HT-29 (cell line): ENCODE measurements at regions not wholly inside any gene's neighbourhood (a gene's known extent, or its start where the extent isn't known, plus 50 kb on each side); places are given as distances from the start of the nearest gene placed in this dataset.
"Not testable (repeated sequence)": the region's sequence is repeated elsewhere in the genome, so short reads cannot be mapped to it uniquely, and the experiment has no call there.

Source experiments
- DNase-seq: peaks from one replicate; pipeline ENCODE4 v3.0.0-alpha.2; 2015; ENCODE audit warnings: low spot score

DNA sequence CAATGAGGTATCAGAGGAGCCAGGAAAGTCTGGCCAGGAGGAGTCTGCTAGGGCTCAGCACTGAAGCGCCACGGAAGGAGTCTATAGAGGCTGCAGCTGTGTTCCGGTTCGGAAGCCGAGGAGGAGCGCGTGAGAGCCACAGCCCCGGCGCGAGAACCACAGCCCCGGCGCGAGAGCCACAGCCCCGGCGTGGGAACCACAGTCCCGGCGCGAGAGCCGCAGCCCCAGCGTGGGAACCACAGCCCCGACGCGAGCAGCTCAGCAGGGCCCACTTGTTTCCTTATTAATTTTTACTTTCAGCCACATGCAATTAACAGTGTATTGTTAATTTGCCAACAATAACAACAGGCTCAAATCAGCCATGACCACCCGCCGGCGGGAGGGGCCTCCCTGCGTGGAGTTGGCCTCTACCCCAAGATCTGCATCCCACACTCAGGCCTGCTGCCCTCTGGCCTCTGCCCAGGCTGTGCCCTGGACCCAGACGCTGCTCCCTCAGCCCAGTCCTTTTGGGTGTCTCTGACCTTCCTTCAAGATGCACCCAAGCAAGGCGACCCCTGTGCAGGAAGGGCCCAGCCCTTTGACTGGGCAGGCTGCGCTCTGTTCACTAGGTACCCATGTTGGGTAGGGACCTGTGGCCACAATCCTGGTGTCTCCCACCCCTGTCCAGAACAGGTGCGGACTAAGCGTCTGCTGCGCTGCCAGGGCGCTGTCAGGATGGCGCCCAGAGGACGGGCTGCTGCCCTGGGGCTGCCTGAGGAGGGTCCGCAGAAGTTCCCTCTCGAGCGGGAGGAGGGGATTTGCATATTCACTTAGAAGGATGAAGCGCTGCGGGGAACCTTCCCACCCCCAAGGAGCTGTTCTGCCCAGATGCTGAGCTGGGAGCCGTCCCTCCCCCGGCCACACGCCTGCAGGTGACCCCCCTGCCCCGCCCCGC, 113.8 kb downstream of the ADRA2C start:
- DNase-seq, result no peak

GRCh38 chr4:3880615-3881120, 114.5 kb downstream of the ADRA2C start:
- DNase-seq, result peak; percentile 73

GRCh38 chr4:3882316-3882885, 116.2 kb downstream of the ADRA2C start:
- not testable (repeated sequence) for DNase-seq

- DNase-seq, result not testable (repeated sequence)
These were observed 118.1 kb downstream of the ADRA2C start for GRCh38 chr4:3884261-3884660.

- not testable (repeated sequence) for DNase-seq
These were observed 127.4 kb downstream of the ADRA2C start for GRCh38 chr4:3893590-3893989.

DNA sequence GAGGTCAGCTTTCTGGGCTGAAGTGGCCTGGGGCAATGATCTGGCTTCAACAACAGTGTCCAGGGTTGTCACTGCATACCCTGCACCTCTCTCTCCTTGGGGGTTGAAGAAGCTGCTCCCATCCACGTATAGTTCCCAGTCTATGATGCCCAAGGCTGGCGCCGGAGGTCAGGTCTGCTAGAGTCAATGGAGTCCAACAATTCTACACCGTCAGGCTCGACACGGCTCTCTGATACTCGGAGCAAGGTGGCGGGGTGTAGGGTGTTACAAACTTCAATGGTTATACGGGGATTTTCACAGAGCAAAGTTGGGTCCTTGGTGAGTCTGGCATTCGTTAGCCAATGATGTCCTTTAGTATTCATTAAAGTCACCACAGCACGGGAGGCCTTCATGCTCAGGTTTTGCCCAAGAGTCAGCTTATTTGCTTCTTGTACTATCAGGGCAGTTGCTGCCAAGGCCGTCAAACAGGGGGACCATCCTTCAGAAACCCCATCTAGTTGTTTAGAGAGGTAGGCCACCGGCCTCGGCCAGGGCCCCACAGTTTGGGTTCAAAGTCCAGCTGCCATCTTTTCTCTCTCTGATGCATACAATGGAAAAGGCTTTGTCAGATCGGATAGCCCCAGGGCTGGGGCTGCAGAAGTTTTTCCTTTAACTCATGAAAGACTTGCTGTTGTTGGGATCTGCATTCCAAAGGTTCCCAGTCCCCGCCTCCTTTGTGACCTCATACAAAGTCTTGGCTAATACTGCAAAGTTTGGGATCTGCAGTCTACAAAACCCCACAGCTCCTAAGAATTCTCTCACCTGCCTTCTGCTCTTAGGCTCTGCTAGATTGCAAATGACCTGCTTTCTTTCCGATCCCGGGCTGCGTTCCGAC, 128.1 kb downstream of the ADRA2C start:
- not testable (repeated sequence) for DNase-seq

GRCh38 chr4:3896441-3896840, 130.3 kb downstream of the ADRA2C start:
- DNase-seq, result no peak

DNA sequence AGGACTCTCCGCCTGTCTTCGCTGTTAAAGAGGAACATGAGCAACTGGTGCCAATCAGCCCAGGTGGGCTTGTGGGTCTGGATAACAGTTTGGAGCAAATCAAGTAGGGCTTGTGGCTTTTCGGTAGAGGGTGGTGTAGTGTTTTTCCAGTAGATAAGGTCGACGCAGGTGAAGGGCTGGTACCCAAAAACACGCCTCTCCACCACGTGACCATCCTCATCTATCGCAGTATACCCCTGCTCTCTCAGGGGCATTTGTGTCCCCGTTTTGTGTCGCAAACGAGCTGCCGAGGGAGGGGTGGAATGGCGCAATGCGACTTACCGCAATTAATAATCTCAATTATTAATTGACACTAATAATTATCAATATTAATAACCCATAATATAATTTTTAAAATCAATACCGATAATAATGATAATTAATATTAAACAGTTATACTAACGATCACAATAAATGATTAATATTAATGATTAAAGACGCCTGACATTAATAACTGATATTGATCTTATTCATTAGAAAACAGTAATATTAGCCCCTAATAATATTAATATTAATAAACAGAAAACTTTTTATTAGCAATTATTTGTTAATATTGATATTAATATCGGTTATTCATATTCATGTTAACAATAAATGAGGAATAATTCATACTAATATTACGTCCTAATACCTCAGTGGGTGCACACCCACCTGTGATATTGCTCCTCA, 130.8 kb downstream of the ADRA2C start:
- DNase-seq, result not testable (repeated sequence)

DNA sequence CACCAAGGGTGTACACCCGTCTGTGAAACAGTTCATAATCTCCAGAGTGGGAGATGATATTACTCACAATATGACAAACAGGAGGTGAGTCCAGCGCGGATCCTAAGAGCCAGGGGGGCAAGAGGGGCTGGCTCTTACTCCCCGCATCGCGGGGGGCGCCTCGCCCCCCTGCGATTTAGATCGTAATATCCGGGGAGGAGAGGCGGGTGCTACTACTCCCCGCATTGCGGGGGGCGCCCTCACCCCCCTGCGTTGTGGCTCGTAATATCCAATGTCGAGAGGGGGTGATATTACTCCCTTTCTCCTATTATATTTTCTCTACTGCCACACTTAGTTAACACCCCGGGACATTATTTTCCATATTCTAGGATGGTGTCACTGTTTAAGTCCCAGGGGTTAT, 131.9 kb downstream of the ADRA2C start:
- no peak for DNase-seq

DNA sequence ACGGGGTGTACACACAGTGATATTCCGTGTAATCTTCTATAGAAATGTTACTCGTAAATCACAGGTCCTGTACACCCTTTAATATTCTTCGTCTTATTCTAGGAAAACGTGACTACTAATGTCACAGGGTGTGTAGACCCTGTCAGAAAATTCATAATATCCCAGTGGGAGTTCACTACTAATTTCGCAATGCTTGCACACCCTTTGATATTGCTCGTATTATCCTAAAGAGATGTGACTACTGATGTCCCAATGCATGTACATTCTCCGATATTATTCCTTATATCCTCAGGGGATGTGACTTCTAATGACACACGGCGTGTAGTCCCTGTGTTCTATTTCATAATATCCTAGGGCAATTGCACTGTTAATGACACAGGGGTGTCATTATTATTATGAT, 132.7 kb downstream of the ADRA2C start:
- DNase-seq, result not testable (repeated sequence)

- DNase-seq, result not testable (repeated sequence)
These were observed 138.2 kb downstream of the ADRA2C start for GRCh38 chr4:3904264-3904955.

DNA sequence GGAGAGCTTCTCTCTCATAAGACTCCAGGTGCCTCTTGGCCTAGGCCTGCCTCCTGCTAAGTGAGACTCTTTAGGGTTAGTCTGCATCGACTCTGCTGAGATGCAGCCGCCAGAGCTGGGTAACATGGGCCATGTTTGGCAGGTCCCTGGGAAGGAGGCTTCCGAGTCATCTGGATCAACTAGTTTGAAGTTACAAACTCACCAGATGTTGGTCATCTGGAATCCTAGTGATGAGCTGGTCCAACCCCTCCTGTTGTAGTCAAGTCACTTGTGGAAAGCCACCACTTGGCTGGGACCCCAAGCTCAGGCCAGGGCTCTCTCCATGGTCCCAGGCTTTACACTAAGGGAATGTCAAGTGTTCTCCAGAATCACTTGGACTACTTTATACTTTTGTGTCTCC, 143.4 kb downstream of the ADRA2C start:
- DNase-seq, result not testable (repeated sequence)

GRCh38 chr4:3910161-3910950, 144.2 kb downstream of the ADRA2C start:
- not testable (repeated sequence) for DNase-seq

DNA sequence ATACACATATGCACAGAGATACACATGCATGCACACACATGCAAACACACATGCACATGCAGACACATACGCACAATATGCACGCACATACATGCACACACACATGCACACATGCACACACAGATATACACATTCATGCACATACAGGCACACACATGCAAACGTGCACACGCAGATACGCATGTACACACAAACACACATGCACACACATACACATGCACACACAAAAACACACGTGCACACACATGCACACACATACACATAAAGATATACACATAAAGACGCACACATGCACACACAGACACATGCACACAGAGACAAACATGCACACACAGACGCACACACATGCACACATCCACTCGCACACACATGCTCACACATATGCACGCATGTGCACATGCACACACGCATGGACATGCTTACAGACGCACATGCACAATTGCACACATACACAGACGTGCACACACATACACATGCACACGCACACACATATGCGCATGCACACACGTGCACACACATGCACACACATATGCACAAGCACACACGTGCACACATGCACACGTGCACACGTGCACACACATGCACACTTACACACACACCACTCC, 145.2 kb downstream of the ADRA2C start:
- DNase-seq, result no peak

GRCh38 chr4:3914511-3914910, 148.3 kb downstream of the ADRA2C start:
- DNase-seq, result not testable (repeated sequence)

DNA sequence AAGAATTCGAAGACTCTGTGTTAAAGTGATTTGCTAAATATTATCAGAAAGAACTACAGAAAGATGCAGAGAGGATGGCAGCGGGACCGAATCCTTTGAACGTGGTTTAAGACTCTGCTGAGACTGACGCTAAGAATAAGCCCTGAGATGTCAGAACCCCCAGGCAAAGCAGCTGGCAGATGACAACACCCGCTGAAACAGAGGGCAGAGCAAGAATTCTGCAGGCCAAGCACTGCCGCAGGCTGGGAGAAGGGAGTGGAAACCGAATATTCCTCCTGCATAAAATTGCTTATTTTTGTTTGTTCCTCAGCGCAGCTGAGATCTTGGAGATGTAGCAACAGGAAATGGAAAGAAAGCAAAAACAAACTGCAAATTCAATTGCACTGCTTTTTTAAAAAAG, 153.3 kb downstream of the ADRA2C start:
- DNase-seq, result not testable (repeated sequence)

DNA sequence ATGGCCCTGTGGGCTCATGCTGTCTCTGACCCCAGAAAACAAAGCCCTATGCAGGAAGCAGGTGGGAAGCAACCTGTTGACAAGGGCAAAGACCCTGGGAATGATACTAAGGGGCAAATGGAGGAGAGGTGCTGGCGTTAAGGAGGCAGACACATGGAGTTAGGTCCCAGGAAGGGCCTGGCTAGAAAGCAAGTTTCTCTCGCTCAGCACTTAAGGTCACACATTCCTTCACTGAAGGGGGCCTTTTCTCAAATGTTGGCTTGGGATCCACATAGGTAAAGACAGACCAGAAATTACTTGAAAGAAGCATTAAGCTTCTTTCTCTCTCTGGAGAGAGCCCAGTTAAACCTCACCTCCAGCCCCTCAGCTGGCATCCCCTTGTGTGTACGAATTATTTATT, 155.7 kb downstream of the ADRA2C start:
- DNase-seq, result not testable (repeated sequence)

- DNase-seq, result not testable (repeated sequence)
These were observed 159.7 kb downstream of the ADRA2C start for GRCh38 chr4:3925841-3926240.

DNA sequence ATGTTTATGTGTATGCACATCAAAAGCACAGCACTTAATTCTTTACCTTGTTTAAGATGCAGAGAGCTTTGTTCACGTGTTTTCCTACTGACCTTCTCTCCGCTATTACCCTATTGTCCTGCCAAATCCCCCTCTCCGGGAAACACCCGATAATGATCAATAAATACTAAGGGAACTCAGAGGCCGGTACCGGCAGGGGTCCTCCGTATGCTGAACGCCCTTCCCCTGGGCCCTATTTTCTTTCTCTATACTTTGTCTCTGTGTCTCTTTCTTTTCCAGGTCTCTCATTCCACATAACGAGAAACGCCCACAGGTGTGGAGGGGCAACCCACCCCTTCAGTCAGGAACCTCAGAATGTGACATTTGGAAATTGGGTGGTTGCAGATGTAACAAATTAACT, 160.1 kb downstream of the ADRA2C start:
- not testable (repeated sequence) for DNase-seq
